ENCODE measurements at regions not wholly inside any gene's neighbourhood (a gene's known extent, or its start where the extent isn't known, plus 50 kb on each side); places are given as distances from the start of the nearest gene placed in this dataset.

GRCh38 chr20:7741866-7742265, 198.4 kb downstream of the HAO1 start:
- H3K4me3 ChIP-seq (ENCODE audit: low read length), result no peak overlapping the region
- DNase-seq (ENCODE audit: low read depth), result no peak
- TF ChIP-seq CTCF (conservative IDR thresholded peaks at IDR 0.05; ENCODE audit: low read depth, low read length), result no peak

- no peak for DNase-seq (ENCODE audit: low read depth)
- TF ChIP-seq CTCF (conservative IDR thresholded peaks at IDR 0.05; ENCODE audit: low read depth, low read length), result no peak
- no peak overlapping the region for H3K4me3 ChIP-seq (ENCODE audit: low read length)
Observed at GRCh38 chr20:7742479-7742878, 197.8 kb downstream of the HAO1 start.

GRCh38 chr20:7744411-7744810, 195.8 kb downstream of the HAO1 start:
- no peak for TF ChIP-seq CTCF (conservative IDR thresholded peaks at IDR 0.05; ENCODE audit: low read depth, low read length)
- no peak overlapping the region for H3K4me3 ChIP-seq (ENCODE audit: low read length)
- peak; percentile 42 for DNase-seq (ENCODE audit: low read depth)

- no peak for DNase-seq (ENCODE audit: low read depth)
- no peak overlapping the region for H3K4me3 ChIP-seq (ENCODE audit: low read length)
- no peak for TF ChIP-seq CTCF (conservative IDR thresholded peaks at IDR 0.05; ENCODE audit: low read depth, low read length)
Observed at GRCh38 chr20:7748624-7749023, 191.6 kb downstream of the HAO1 start.

- TF ChIP-seq CTCF (conservative IDR thresholded peaks at IDR 0.05; ENCODE audit: low read depth, low read length), result no peak
- no peak overlapping the region for H3K4me3 ChIP-seq (ENCODE audit: low read length)
- no peak for DNase-seq (ENCODE audit: low read depth)
Observed at GRCh38 chr20:7754102-7754501, 186.2 kb downstream of the HAO1 start.

GRCh38 chr20:7758406-7758805, 181.9 kb downstream of the HAO1 start:
- no peak overlapping the region for H3K4me3 ChIP-seq (ENCODE audit: low read length)
- TF ChIP-seq CTCF (conservative IDR thresholded peaks at IDR 0.05; ENCODE audit: low read depth, low read length), result no peak
- DNase-seq (ENCODE audit: low read depth), result no peak

- no peak overlapping the region for H3K4me3 ChIP-seq (ENCODE audit: low read length)
- no peak for TF ChIP-seq CTCF (conservative IDR thresholded peaks at IDR 0.05; ENCODE audit: low read depth, low read length)
- DNase-seq (ENCODE audit: low read depth), result peak; percentile 58
Observed at GRCh38 chr20:7760247-7761031, 179.8 kb downstream of the HAO1 start.

Data from retinal pigment epithelial cell (primary cell).